ENCODE measurements at regions not wholly inside any gene's neighbourhood (a gene's known extent, or its start where the extent isn't known, plus 50 kb on each side); places are given as distances from the start of the nearest gene placed in this dataset.

DNA sequence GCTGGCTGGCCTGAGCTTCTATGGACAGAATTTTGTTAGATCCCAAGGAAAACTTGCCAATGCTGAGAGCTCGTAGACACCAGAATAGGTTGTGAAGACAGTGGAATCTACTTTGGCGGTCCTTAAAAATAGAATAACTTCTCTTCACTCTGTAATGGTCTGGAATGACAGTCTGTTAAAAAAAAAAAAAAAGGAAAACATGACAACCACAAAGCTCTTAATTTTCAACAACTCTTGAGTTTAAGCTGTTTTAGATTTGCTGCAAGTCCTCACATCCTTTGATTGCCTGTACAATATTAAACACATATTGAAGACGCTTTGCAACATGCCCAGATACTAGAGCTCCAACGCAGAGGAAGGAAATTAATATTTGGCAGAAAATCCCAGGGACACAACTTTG is 122.8 kb upstream of the GALNT15 start:
- DNase-seq (ENCODE audit: low read depth, low spot score), result no peak

DNA sequence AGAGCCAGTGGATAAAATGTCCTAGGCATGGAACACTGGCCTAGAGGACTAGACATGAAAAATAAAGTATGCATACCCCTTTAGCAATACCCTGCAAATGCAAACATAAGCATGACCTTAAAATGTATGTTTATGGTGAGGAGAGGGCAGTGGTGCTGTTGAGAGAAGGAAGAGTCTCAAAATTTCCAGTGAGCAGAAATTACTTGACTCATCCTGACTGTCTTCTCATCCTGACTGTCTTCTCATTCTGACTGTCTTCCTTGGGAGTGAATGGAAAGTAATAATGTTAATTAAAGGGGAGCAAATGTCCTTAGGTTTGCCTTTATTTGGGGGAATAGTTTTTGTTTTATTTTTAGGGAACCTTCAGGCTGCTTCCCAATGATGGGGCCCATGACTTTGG is 121.5 kb upstream of the GALNT15 start:
- DNase-seq (ENCODE audit: low read depth, low spot score), result no peak

DNA sequence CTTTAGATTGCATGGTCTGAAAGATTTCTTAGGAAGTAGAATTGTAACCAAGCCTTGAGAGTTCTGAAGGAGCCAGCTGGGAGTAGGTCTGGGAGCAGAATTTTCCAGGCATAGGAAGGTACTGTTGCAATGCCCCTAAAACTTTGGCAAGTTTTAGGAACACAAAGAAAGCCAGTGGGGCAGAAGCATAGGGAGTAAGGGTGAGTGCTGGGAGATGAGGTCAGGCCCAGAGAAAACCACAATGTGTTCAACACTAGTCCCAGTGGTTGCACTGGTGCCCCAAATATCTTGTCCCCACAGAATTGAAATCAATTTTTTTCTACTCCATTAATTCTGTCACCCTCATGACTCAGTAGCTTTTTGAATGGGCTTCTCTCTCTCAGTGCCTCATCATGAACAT is 120.7 kb upstream of the GALNT15 start:
- no peak for DNase-seq (ENCODE audit: low read depth, low spot score)

DNA sequence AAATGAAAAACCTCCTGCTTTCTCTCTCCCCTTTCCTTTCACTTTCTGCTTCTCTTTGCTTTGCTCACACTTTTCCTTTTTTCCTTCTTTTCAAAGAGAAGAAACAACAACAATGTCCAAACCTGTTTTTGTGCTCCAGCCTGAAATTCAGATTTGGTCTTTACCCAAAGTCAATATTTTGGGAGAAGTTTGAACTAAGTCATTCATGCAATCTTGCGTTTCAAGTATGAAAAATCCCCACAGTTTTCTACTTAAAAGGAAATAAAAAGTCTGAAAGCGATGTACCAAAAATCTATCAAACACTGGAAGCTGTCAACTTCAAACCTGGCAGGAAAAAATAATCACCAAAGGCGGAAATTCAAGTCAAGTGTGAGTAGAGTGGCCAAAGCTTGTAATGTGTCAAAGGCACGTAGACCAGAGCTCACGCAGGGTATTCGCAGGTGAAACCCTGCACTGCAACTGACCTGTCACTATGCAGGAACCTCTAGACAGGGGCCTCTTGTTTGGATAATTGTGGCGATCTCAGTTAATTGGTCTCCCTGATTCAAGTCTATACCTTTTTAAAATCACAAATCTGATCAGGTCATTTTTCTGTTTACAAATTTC is 118.8 kb upstream of the GALNT15 start:
- no peak for DNase-seq (ENCODE audit: low read depth, low spot score)

DNA sequence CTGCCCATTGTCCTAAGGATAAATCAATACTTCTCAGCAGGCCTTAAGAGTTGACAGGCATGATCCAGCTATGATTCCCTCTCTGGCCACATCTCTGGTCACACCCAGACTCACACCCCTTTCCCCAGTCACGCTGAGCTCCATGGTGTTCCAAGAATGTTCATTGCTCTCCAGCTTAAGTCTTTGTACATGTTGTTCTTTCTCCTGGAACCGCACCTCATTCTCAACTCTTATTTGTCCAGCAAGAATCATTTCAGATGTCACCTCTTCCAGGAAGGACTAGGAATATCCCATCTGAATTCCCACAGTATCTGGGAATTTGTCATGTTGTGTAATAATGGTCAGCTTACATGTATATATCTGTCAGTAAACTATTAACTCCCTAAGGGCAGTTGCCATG is 118.3 kb upstream of the GALNT15 start:
- no peak for DNase-seq (ENCODE audit: low read depth, low spot score)

DNA sequence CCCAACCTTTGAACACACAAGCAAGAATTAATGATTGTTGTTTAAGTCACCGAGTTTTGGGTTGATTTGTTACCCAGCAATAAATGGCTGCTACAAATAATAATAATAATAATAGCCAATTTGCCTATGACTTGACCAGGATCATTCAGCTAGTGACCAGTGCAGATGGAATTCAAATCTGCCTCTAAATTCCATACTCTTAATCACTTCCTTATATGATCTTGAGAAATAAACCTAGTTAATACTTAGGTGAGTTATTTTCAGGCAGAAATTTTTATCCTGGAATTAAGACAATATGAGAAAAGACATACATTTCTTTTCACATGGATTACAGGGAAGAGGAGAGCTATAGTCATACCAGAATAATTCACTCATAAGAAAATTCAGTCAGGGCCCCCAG is 116.0 kb upstream of the GALNT15 start:
- DNase-seq (ENCODE audit: low read depth, low spot score), result no peak

DNA sequence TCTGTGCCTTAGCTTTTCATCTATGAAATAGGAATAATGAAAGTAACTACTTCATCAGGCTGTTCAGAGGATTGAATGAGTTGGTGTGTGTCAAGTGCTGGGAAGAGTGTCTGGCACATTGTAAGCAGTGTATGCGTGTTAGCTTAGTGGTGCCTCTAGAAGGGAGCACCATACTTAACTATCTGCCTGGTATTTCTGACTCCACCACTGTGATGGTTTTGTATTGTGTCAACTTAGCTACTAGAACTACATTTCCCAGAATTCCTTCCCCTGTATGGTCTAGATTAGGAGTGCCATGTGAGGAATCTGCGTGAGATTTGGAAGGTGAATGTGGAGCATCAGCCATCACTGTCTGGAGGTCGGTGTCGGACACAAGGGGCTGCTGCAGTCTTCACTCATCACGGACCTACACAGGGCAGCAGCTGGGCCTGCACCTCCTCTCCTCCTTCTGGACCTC is 115.4 kb upstream of the GALNT15 start:
- no peak for DNase-seq (ENCODE audit: low read depth, low spot score)

DNA sequence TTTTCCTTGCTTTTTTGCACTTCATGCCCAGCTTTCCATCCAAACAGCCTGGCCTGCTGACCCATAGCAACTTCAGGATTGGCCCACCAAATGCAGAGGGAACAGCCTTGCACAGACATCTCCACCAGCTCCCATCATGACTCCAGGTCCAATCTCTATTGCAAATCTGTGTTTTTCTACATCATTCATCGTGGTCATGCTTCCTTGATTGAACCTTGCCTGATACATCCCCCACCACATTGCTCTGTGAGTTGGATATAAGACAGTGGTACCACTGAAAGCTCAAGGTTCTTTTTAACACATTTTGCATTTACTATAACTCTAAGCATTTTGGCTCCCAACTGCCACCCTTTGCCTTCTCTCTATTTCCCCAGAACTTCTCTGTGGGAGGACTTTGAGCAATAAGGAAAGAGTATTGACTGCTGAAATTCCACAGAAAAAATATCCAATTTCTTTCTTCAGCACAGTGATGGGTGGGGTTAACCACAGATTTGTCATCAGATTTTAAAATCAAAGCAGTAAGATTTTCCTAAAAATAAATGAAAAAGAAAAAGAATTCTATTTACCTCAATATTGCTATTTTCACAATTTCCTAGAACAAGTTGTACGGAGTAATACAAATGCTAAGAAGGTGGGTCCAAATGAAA is 114.6 kb upstream of the GALNT15 start:
- DNase-seq (ENCODE audit: low read depth, low spot score), result no peak

DNA sequence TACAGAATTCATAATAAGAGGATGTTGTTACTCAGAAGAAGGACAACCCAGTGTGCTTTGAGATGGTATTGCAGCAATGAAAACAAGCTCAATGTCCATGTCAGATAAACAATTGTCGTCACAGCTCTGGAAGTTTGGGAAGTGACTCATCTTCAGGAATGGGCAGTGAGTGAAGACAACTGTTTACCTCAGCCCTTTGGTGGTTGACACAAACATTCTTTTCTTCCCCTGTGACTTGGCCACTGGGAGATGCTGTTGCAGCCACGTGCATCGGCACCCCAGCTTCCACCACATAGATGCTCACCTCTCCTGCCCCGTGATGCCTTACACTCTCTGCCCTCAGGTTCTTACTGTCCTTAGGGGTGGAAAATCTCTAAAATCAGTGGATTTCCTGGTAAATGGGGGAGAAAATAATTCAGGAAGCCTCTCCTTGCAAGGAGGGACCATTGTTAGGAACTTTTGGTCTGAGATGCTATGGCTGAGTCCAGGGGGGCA is 114.1 kb upstream of the GALNT15 start:
- DNase-seq (ENCODE audit: low read depth, low spot score), result no peak

DNA sequence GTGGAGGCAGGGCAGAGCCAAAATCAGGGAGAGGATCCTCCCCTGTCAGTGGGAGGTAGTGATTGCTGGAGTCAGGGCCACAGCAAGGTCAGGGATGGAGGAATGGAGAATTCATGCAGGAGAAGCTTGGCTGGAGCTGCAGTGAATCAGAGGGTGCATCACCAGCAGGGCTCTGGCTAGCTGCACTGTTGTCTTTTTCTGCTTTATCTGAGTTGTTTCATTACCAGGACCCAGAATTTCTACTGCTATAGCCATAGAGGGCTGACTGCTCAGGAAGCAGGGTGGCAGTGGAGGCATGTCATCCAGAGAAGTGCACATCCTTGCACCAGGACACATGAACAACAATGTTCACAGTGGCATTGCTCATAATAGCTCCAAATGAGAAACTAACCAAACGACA is 113.5 kb upstream of the GALNT15 start:
- DNase-seq (ENCODE audit: low read depth, low spot score), result no peak

DNA sequence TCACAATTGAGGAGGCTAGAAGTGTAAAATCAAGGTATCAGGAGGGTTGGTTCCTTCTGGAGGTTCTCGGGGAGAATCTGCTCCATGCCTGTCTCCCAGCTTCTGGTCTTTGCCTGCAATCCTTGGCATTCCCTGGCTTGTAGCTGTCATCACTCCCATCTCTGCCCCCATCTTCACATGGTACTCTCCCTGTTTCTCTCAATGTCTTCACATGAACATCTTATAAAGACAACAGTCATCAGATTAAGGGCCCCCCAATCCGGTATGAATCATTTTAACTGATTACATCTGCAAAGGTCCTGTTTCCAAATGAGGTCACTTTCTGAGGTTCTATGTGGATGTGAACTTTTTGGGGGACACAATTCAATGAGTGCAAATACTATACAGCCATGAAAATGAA is 113.0 kb upstream of the GALNT15 start:
- DNase-seq (ENCODE audit: low read depth, low spot score), result no peak

DNA sequence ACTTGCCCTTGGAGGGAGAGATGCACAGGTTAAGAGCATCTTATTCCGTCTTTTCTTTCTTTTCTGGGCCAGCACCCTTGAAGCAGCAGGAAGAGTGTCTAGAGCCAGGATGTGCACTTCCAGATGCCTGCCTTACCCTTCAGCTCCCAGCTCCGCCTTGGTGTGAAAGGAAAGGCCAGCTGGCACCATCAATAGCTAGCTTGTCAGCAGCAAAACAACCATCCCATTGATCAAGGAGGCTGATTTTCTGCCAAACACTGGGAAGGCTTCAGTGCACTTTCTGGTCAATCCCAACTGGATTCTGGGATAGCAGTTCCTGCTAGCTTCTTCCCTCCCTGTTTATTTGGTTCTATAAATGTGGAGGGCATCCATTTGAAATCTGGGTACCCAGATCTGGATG is 110.9 kb upstream of the GALNT15 start:
- DNase-seq (ENCODE audit: low read depth, low spot score), result no peak

DNA sequence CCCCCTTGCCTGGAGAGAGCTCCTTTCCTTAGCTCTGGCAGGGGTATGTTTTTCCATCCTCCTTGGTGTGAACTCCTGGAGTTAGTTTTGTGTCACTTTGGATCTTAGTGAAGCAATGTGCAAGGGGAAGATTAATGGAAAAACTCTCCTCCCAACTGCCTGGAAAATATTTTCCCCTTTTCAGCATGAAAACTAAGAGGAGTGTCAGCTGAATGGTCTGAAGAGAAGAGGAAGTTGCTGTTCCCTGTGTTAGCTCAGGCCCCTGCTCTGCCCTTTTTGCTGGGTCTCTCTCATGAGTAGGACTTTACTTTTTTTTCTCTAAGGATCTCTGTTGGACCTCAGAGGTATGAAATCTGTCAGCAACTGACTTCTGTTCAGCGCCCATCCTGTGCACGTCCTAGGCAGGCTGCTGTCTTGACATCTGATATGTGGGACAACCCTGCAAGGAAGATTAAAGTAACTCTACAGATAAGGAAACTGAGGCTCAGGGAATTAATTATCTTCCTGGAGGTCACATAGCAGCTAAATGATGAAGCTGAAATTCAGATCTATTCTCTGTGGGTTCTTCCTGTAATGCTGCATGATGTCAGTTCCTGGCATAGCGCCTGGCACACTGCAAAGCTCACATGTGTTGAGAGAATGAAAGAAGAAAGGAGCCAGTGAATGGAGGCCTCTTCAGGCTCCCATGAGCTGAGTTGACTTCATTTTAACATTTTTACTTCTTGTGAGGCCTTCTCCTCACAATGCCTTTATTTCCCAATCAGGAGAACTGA is 109.7 kb upstream of the GALNT15 start:
- no peak for DNase-seq (ENCODE audit: low read depth, low spot score)

DNA sequence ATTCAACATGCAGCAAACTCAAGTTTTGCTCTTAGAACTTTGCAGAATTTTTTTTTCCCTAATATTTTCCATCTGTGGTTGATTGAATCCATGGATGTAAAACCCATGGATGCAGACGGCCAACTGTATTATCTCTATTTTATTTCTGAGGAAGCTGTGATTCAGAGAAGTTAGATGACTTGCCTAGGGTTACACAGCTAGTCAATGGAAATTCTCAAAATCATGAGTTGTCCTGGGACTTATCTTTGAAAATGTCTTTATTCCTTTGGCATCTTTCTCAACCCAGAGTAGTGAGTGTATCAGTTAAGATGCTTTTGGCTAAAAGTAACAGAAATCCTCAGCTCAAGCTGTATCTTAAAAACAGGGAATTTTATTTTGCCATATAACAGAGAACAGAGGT is 107.9 kb upstream of the GALNT15 start:
- DNase-seq (ENCODE audit: low read depth, low spot score), result no peak

DNA sequence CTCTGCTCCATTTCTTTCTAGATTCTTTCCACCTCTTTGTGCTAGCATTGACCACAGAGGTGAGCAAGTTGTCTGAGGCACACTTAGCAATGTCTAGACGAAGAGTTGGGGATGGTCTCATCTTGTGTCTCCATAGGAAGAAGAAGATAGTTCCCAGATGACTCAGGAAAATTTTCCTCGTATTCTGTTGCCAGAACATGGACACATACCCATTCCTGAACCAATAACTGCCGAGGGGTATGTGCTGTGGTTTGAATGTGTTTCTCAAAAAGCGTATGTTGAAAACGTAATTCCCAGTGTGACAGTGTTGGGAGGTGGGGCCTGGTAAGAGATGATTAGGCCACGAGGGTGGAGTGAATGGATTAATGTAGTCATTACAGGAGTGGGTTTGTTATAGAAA is 107.5 kb upstream of the GALNT15 start:
- no peak for DNase-seq (ENCODE audit: low read depth, low spot score)

DNA sequence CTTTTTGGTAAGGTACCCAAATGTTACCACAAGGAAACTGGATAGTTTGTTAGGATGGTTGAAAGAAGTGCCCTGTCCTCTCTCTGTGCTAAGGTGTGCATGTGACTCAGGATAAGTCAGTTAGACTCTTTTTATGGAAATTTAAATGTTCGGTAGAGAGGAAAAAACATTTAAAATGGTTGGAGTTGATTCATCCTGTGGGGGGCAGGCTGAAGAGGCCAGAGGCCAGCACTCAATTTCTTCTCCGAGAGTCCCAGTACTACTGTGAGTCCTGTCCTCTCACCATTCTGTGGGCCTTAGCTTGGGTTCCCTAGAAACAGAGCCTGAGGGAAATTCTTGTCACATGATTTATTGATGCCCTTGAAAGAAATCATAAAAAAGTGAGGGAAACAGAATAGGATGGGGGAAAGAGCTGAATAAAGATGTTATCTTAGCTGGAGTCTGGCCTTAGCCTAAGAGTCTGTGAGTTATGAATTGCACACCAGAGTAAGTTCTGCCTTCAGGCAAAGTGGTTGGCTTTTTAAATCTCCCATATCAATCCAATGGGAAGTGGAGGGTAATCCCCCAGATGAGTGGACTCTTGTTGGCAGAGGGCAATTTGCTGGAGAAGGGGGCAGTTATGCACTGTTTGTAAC is 106.5 kb upstream of the GALNT15 start:
- DNase-seq (ENCODE audit: low read depth, low spot score), result no peak

DNA sequence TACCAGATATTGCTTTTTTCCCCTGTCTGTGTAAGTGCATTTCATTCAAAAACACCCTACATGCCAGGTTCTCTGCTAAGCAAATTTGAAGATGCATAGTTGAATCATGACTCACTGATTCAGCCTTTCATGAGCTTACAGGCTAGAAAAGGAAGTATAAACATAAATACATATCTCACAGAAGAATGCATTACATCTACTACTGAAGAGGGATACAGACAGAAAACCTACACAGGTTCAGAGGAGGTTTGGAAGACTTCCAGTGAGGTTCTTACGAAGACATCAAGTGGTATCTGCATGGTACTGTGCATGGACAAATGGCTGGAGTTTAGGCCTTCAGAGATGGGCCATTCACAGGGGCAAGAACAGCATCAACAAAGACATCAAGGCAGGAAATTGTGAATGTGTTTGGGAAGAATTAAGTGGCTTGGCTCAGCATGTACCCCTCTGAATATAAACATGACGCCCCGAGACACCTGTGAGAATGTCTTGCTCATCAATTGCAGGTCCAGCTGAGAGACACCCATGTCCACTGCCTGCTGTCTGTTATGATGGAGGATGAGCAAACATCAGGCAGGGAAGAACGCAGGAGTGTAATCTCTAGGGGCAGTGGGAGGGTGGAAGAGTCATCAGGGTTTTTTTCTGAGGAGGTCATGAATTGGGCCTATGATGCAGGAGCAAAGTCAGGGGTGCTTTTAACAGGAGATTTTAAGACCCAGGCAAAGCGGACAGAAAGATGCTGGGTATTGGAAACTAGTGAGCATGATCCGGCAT is 105.1 kb upstream of the GALNT15 start:
- no peak for DNase-seq (ENCODE audit: low read depth, low spot score)

DNA sequence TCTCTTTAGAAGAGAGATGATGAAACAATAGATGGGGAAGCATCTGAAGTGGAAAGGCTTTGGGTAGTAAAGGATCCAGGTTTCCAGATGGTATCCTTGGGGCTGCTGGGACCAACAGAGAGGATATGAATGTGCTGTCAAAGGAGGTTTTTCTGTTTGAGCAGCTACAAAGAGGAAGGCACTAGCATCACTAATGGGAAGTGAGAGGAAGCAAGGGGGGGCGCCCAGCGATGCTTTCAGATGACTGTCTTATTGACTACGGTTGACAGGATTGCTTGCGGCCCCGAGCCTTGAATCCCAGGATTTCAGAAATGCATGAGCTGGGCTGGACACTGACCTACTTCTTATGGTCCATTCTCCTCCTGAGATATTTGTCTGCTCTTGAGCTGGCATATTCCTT is 103.8 kb upstream of the GALNT15 start:
- no peak for DNase-seq (ENCODE audit: low read depth, low spot score)

DNA sequence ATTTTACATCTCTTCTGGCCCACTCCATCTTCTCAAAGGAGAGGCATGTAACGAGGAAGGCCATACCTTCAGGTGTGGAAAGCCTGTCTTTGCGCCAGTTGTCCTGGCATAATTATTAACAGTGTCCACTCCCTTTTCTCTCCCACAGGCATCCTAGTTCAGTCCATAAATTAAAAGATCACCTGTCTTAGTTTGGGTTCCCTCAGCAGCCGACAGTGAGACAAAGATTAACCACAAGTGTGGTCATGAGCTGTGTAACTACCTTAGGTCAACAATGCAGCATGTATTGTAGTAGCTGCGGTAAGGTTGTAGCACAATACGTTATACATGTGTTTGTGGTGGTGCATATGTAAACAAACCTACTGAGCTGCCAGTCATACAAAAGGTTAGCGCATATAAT is 103.3 kb upstream of the GALNT15 start:
- DNase-seq (ENCODE audit: low read depth, low spot score), result no peak

DNA sequence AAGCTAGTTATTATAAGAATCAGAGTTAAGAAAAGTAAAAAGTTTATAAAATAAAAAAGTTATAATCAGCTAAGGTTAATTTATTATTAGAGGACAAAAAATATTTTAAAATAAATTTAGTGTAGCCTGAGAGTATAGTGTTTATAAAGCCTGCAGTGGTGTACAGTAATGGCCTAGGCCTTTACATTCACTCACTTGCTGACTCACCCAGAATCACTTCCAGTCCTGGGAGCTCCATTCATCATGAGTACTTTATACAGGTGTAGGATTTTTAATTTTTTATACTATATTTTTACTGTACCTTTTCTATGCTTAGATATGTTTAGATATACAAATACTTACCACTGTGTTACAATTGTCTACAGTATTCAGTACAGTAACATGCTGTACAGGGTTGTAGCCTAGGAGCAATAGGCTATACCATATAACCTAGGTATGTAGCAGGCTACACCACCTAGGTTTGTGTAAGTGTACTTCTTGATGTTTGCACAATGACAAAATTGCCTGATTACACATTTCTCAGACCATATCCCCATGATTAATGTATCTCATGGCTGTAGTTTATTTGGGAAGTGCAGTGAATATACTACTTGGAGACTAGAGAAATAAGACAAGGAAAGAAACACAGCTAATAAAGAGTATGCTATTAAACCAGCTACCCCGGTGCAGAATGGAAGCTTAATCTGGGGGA is 101.9 kb upstream of the GALNT15 start:
- no peak for DNase-seq (ENCODE audit: low read depth, low spot score)

DNA sequence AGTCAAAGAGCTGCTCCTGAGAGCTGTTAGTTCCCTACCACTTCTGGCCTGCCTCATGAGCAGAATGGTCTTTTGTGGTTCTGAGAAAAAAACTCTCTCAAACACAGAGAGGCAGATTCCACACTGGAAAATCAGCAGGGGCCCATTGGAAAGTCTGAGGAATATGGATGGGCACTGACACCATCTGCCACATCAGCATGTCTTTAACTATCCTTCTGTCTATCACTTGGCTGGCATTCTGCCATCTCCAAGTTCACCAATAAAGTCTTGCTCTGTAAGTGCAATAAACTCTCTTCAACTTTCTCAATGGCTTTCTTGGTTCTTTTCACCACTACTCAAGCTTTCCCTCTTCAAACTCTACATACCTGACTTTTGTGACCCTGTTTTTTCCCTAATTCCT is 101.3 kb upstream of the GALNT15 start:
- DNase-seq (ENCODE audit: low read depth, low spot score), result no peak
